Activated naive CD4-positive, alpha-beta T cell treated with anti-CD3 and anti-CD28 coated beads, Interleukin-2, amount 50 U/mL, for 24 hours (primary cell): ENCODE measurements at regions not wholly inside any gene's neighbourhood (a gene's known extent, or its start where the extent isn't known, plus 50 kb on each side); places are given as distances from the start of the nearest gene placed in this dataset.
A peak's percentile ranks its signal among the peaks of the same experiment; 100 is the strongest.

Experiments used
- H3K27ac Mint-ChIP-seq: one replicate; pipeline ENCODE4 v1.8.0; 2021; ENCODE audit warnings: mild to moderate bottlenecking, mixed read lengths
- H3K27me3 Mint-ChIP-seq: one replicate; pipeline ENCODE4 v1.8.0; 2021; ENCODE audit warnings: mixed read lengths
- H3K36me3 Mint-ChIP-seq: one replicate; pipeline ENCODE4 v1.8.0; 2021; ENCODE audit warnings: mixed read lengths
- H3K4me1 Mint-ChIP-seq: one replicate; pipeline ENCODE4 v1.8.0; 2021; ENCODE audit warnings: mixed read lengths
- H3K4me3 Mint-ChIP-seq: one replicate; pipeline ENCODE4 v1.8.0; 2021; ENCODE audit warnings: mild to moderate bottlenecking, mixed read lengths
- H3K9me3 Mint-ChIP-seq: one replicate; pipeline ENCODE4 v1.8.0; 2021; ENCODE audit warnings: mixed read lengths

DNA sequence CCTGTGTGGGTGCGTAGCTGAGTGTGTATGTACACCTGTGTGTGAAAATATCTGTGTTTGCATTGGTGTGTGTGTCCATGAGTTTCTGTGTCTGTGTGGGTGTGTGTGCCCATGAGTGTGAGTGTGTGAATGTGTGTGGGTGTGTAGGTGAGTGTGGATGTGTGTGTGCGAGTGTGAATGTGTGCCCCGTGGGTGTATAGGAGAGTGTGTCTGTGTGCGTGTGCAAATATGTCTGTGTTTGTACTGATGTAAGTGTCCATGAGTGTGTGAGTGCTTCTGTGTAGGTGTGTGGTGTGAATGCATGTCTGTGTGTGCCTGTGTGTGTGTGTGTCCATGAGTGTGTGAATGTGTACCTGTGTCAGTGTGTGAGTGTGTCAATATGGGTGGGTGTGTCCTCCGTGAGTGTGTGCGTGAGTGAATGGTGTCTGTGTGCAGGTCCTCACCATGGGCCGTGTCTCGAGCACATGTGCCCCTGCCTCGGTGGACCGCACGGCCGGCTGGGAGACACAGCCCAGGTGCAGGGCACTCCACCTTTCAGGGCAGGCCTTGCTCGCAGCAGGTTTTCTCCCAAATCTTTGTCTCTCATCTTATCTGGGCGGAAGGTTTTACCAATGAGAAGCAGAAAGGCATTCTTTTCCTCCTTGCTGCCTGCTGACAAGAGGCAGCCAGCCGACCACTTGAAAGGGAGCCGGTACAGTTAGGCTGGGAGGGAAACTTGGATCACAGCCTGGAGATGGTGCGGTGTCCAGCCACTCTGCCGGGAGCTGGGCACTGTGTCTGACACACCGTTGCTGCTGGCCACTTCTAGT, 107.1 kb upstream of the FAM20C start:
- Mint-ChIP-seq H3K27ac (peak overlapping the region; percentile 0), H3K36me3 (no peaks in the 10 kb centered on the region), H3K4me1 (peaks cover 4% of the 10 kb centered on the region), H3K9me3 (no peaks in the 10 kb centered on the region), H3K27me3 (no peaks in the 10 kb centered on the region), H3K4me3 (no peak overlapping the region)

GRCh38 chr7:85883-86515, 106.4 kb upstream of the FAM20C start:
- peaks cover 8% of the 10 kb centered on the region for H3K4me1 Mint-ChIP-seq
- no peak overlapping the region for H3K27ac Mint-ChIP-seq
- no peak overlapping the region for H3K4me3 Mint-ChIP-seq
- no peaks in the 10 kb centered on the region for H3K9me3 Mint-ChIP-seq
- no peaks in the 10 kb centered on the region for H3K27me3 Mint-ChIP-seq
- H3K36me3 Mint-ChIP-seq, result no peaks in the 10 kb centered on the region

DNA sequence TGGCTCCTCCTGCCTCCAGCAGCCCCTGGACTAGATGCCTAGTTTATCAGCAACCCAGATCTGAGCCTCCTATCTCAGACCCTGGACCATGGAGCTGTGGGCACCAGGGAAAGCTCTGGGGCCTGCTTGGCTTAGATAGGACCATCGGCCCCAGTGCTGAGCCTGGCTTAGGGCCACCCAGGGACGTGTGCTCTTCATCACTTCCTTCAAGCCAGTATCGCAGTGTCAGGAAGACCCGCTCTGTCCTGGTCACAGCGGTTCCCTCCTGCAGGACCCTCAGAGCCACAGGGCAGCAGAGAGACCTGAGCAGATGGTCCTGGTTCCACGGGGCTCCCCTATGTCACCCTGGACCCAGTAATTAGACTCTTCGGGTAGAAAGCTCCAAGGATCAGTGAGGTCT, 105.7 kb upstream of the FAM20C start:
- H3K27ac Mint-ChIP-seq, result no peak overlapping the region
- no peak overlapping the region for H3K4me3 Mint-ChIP-seq
- H3K36me3 Mint-ChIP-seq, result no peaks in the 10 kb centered on the region
- H3K4me1 Mint-ChIP-seq, result peaks cover 8% of the 10 kb centered on the region
- no peaks in the 10 kb centered on the region for H3K9me3 Mint-ChIP-seq
- H3K27me3 Mint-ChIP-seq, result no peaks in the 10 kb centered on the region

DNA sequence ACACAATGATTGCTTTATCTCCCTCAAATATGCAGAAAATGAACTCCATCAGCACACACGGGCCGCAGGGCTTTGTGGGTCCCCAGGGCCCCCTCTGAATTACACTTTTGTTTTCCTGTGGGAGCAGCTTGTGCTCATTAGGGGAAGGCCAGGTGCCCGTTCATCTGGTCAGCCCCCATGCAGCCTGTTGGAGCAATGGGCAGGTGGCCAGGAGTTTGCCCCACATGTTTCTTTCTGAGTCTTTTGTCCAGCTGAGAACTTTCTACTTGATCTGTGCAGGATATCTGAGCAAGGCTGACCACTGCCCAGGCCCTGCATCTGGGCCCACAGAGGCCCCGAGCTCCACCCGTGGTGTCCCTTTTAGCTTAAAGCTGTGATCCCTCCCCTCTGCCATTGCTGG, 105.3 kb upstream of the FAM20C start:
- Mint-ChIP-seq H3K27ac (no peak overlapping the region), H3K27me3 (no peaks in the 10 kb centered on the region), H3K9me3 (no peaks in the 10 kb centered on the region), H3K4me1 (peaks cover 8% of the 10 kb centered on the region), H3K4me3 (no peak overlapping the region), H3K36me3 (no peaks in the 10 kb centered on the region)

GRCh38 chr7:87671-88070, 104.7 kb upstream of the FAM20C start:
- H3K36me3 Mint-ChIP-seq, result no peaks in the 10 kb centered on the region
- H3K4me3 Mint-ChIP-seq, result no peak overlapping the region
- no peaks in the 10 kb centered on the region for H3K27me3 Mint-ChIP-seq
- no peak overlapping the region for H3K27ac Mint-ChIP-seq
- H3K4me1 Mint-ChIP-seq, result peaks cover 8% of the 10 kb centered on the region
- no peaks in the 10 kb centered on the region for H3K9me3 Mint-ChIP-seq

DNA sequence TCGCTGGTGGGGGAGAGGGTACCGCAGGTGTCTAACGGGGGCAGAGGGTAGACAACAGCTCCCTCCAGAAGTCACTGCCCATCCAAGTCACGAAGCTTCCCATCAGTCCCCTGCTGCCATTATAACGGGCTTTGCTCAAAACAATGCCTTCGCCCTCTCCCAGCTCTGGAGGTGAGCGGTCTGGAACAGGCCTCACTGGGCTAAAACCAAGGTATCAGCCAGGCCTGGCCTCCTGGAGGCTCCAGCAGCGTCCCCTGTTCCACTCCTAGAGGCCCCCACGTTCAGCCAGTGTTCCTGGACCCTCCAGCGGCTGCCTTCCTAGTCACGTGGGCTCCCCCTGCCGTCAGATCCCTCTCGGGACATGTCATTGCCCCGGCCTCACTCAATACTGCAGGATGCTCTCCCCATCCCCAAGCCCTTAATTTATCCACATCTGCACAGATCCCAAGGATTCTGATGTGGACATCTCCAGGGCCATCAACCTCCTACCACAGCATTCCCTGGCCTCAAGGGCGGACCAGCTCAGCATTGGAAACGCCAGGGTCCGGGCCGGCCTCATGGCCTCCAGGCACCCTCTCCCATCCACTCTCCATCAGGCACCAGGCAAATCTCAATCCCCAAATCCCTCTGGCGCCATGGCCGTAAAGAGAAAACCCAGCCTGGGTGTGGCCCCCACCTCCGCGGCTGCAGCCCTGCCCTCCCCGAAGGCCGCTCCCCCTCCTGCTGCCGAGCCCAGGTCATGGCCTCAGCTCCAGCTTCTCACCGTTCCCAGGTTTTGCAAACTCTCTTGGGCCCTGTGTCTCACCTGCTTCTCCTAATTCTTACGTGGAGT, 104.1 kb upstream of the FAM20C start:
- no peaks in the 10 kb centered on the region for H3K36me3 Mint-ChIP-seq
- H3K4me1 Mint-ChIP-seq, result peaks cover 8% of the 10 kb centered on the region
- no peaks in the 10 kb centered on the region for H3K27me3 Mint-ChIP-seq
- H3K27ac Mint-ChIP-seq, result no peak overlapping the region
- no peaks in the 10 kb centered on the region for H3K9me3 Mint-ChIP-seq
- H3K4me3 Mint-ChIP-seq, result no peak overlapping the region

DNA sequence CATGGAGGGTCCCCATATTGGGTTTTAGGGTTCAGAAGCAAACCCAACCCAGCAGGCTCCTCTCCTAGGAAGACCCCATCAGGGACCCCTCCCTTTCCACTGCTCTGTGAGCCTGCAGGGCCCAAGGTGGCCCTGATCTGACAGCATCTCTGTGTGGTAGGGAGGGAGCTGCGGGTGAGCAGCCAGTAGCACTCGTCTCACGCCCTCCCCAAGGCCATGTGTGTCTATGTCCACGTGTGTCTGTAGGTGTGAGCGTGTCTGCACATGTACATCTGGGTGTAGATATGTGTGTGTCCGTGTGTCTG, 103.5 kb upstream of the FAM20C start:
- Mint-ChIP-seq H3K27me3 (peaks cover under 1% of the 10 kb centered on the region), H3K4me3 (no peak overlapping the region), H3K27ac (no peak overlapping the region), H3K4me1 (peaks cover 8% of the 10 kb centered on the region), H3K9me3 (no peaks in the 10 kb centered on the region), H3K36me3 (no peaks in the 10 kb centered on the region)

- Mint-ChIP-seq H3K36me3 (no peaks in the 10 kb centered on the region), H3K27ac (no peak overlapping the region), H3K9me3 (no peaks in the 10 kb centered on the region), H3K4me3 (no peak overlapping the region), H3K27me3 (peaks cover 1% of the 10 kb centered on the region), H3K4me1 (peaks cover 8% of the 10 kb centered on the region)
Observed at GRCh38 chr7:89232-90019, 102.9 kb upstream of the FAM20C start.

GRCh38 chr7:90111-91063, 102.0 kb upstream of the FAM20C start:
- Mint-ChIP-seq H3K4me1 (peaks cover 8% of the 10 kb centered on the region), H3K36me3 (no peaks in the 10 kb centered on the region), H3K9me3 (no peaks in the 10 kb centered on the region), H3K27me3 (peaks cover 2% of the 10 kb centered on the region), H3K4me3 (no peak overlapping the region), H3K27ac (no peak overlapping the region)

DNA sequence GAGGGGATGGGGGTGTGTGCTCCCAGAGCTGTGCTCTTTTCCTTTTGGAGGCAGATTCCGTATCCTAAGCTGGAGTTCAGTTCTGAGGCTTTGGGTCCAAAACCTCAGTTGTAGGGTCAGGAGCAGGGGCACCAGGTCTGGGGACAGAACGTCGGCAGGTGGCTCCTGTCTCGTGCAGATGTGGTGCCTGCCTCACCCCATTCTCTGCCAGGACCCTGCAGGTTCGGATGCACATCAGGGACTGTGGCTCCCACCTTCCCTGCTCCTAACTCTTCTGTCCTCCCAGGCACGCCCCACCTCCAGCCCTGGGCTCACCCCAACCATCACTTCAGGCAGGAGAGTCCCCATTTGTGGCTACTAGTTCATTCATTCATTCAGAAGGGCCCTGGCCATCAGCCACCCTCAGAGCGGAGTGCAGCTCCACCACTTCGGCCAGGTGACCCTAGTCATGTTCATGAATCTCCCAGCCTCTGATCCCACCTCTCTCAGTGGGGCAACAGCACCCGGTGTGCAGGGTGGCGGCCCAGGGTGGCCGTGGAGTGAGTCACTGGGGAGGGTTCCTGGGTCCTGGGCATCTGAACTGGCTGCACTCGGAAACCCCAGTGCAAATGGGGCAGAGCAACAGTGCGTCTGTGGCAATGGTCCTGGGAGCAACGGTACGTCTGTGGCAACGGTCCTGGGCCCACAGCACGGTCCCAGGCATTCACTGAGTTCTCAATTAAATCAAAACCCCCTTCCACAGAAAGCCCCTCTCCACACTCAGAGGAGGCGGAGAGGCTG, 100.8 kb upstream of the FAM20C start:
- H3K4me3 Mint-ChIP-seq, result no peak overlapping the region
- no peaks in the 10 kb centered on the region for H3K36me3 Mint-ChIP-seq
- H3K27me3 Mint-ChIP-seq, result peaks cover 2% of the 10 kb centered on the region
- no peak overlapping the region for H3K27ac Mint-ChIP-seq
- H3K4me1 Mint-ChIP-seq, result peaks cover 8% of the 10 kb centered on the region
- no peaks in the 10 kb centered on the region for H3K9me3 Mint-ChIP-seq

- Mint-ChIP-seq H3K4me3 (no peak overlapping the region), H3K27me3 (peaks cover 2% of the 10 kb centered on the region), H3K9me3 (no peaks in the 10 kb centered on the region), H3K36me3 (no peaks in the 10 kb centered on the region), H3K4me1 (peaks cover 8% of the 10 kb centered on the region), H3K27ac (no peak overlapping the region)
Observed at GRCh38 chr7:92231-92674, 100.1 kb upstream of the FAM20C start.

GRCh38 chr7:92888-93672, 99.3 kb upstream of the FAM20C start:
- Mint-ChIP-seq H3K27me3 (peaks cover 2% of the 10 kb centered on the region), H3K9me3 (no peaks in the 10 kb centered on the region), H3K27ac (no peak overlapping the region), H3K36me3 (no peaks in the 10 kb centered on the region), H3K4me1 (peaks cover 8% of the 10 kb centered on the region), H3K4me3 (no peak overlapping the region)

DNA sequence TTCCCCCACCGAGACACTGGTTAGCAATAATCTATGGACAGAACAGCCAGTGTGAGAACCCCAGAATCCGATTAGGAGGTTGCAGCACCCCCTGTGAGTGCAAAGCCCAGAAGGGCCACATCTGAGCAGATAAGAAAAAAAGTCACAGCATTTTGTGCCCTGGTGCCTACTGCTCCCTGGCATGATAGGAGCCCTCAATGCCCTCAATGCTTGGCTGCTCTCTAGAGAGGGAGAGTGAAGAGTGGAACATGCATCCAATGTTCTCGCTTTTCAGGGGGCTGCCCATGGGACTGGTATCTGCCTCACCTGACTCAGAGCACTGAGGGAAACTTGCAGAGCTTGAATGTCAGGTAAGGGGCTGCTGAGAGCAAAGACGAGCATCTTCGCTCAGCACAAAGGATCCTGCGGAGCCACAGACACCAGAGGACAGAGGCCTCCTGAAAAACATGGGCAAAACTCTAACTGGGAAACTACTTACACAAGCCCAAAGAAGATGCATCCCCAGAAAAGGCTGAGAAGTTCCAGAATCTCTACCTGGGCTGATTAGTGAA, 98.0 kb upstream of the FAM20C start:
- no peak overlapping the region for H3K27ac Mint-ChIP-seq

More for the DNA sequence above, 98.0 kb upstream of the FAM20C start:
- Mint-ChIP-seq H3K27me3 (peaks cover 2% of the 10 kb centered on the region), H3K9me3 (no peaks in the 10 kb centered on the region), H3K4me3 (no peak overlapping the region), H3K36me3 (no peaks in the 10 kb centered on the region), H3K4me1 (peaks cover 8% of the 10 kb centered on the region)
